SU-DHL-6 (cell line): ENCODE measurements at regions not wholly inside any gene's neighbourhood (a gene's known extent, or its start where the extent isn't known, plus 50 kb on each side); places are given as distances from the start of the nearest gene placed in this dataset.

ENCODE experiments used
- H2AFZ ChIP-seq: fragments of 200-600 bp; sonication (generic); 2 replicates; pipeline ENCODE4 v1.6.1; 2014; ENCODE audit warnings: low read depth, mild to moderate bottlenecking, moderate library complexity, mixed read lengths, antibody characterized with exemption, low read length; ENCODE audit not compliant: severe bottlenecking
- H3F3A ChIP-seq: fragments of 200-600 bp; shearing (Covaris generic); 2 replicates; pipeline ENCODE4 v1.6.0; 2016; ENCODE audit warnings: antibody characterized with exemption, mild to moderate bottlenecking; ENCODE audit not compliant: insufficient read depth
- H3K27ac ChIP-seq: fragments of 200-600 bp; sonication (generic); 2 replicates; pipeline ENCODE4 v1.5.1; 2016; ENCODE audit warnings: low read depth, mild to moderate bottlenecking, low read length, moderate library complexity, mixed read lengths
- H3K27me3 ChIP-seq: fragments of 200-600 bp; sonication (generic), shearing (Covaris generic); 2 replicates; pipeline ENCODE4 v1.6.0; 2014; ENCODE audit warnings: mild to moderate bottlenecking, low read length
- H3K36me3 ChIP-seq: fragments of 200-600 bp; sonication (generic); 2 replicates; pipeline ENCODE4 v1.6.1; 2014; ENCODE audit warnings: mild to moderate bottlenecking, low read length, mixed read lengths
- H3K4me2 ChIP-seq: fragments of 300-600, 200-600 bp; shearing (Covaris generic), sonication (generic); 2 replicates; pipeline ENCODE4 v1.6.0; 2014; ENCODE audit warnings: low read length, low read depth, mild to moderate bottlenecking; ENCODE audit not compliant: poor library complexity, severe bottlenecking
- H3K4me3 ChIP-seq: fragments of 200-600 bp; sonication (generic); 2 replicates; pipeline ENCODE4 v1.5.1; 2014; ENCODE audit warnings: antibody characterized with exemption, low read length, mild to moderate bottlenecking, mixed read lengths; ENCODE audit not compliant: insufficient read depth, poor library complexity, severe bottlenecking
- H3K79me2 ChIP-seq: fragments of 200-600 bp; sonication (generic); 2 replicates; pipeline ENCODE4 v1.6.1; 2014; ENCODE audit warnings: mild to moderate bottlenecking, low read length, moderate library complexity; ENCODE audit not compliant: insufficient read depth
- H3K9ac ChIP-seq: fragments of 200-600 bp; sonication (generic); 2 replicates; pipeline ENCODE4 v1.7.0; 2014; ENCODE audit warnings: mild to moderate bottlenecking, low read length
- H3K9me2 ChIP-seq: fragments of 200-600 bp; sonication (generic); replicated peaks from 2 replicates; pipeline ENCODE4 v1.6.1; 2014; ENCODE audit warnings: low read length; ENCODE audit not compliant: insufficient read depth
- H3K9me3 ChIP-seq: fragments of 200-600 bp; sonication (generic); 2 replicates; pipeline ENCODE4 v1.6.1; 2014; ENCODE audit warnings: low read length, mixed read lengths; ENCODE audit not compliant: insufficient read depth
- H4K20me1 ChIP-seq: fragments of 200-600 bp; sonication (generic); 2 replicates; pipeline ENCODE4 v1.6.1; 2014; ENCODE audit warnings: low read depth, mild to moderate bottlenecking, antibody characterized with exemption, low read length, moderate library complexity, mixed read lengths
- CTCF ChIP-seq: fragments of 200-600 bp; sonication (generic); IDR thresholded peaks from one replicate; pipeline ENCODE4 v1.5.1; 2017; ENCODE audit warnings: antibody characterized with exemption, mild to moderate bottlenecking, low read length, moderate library complexity; ENCODE audit not compliant: insufficient read depth, poor library complexity, severe bottlenecking
- EZH2phosphoT487 ChIP-seq: fragments of 200-600 bp; sonication (generic), shearing (Covaris generic); conservative IDR thresholded peaks from 2 replicates; pipeline ENCODE4 v1.6.1; 2018; ENCODE audit warnings: mild to moderate bottlenecking, antibody characterized with exemption, low read length, moderate library complexity, mixed read lengths

- Histone ChIP-seq H3F3A (no peaks in the 10 kb centered on the region), H3K36me3 (no peaks in the 10 kb centered on the region), H3K9me2 (no peaks in the 10 kb centered on the region), H3K27me3 (no peaks in the 10 kb centered on the region), H3K27ac (no peak overlapping the region), H2AFZ (no peak overlapping the region), H3K9ac (no peak overlapping the region), H3K9me3 (no peaks in the 10 kb centered on the region), H3K79me2 (no peaks in the 10 kb centered on the region), H3K4me2 (no peak overlapping the region), H4K20me1 (no peaks in the 10 kb centered on the region), H3K4me3 (no peak overlapping the region)
- TF ChIP-seq CTCF (no peak), EZH2phosphoT487 (no peak)
Measured at GRCh38 chr4:185997296-185997695, 71.7 kb upstream of the TLR3 start.

GRCh38 chr4:185998791-185999190, 70.2 kb upstream of the TLR3 start:
- H3K9ac ChIP-seq, result no peak overlapping the region
- no peak overlapping the region for H3K4me3 ChIP-seq
- no peaks in the 10 kb centered on the region for H3F3A ChIP-seq
- H3K27me3 ChIP-seq, result no peaks in the 10 kb centered on the region
- no peaks in the 10 kb centered on the region for H3K36me3 ChIP-seq
- H2AFZ ChIP-seq, result no peak overlapping the region
- no peaks in the 10 kb centered on the region for H4K20me1 ChIP-seq
- no peak overlapping the region for H3K27ac ChIP-seq
- no peaks in the 10 kb centered on the region for H3K79me2 ChIP-seq
- H3K4me2 ChIP-seq, result no peak overlapping the region
- TF ChIP-seq CTCF (no peak), EZH2phosphoT487 (no peak)
- H3K9me2 ChIP-seq, result no peaks in the 10 kb centered on the region
- H3K9me3 ChIP-seq, result no peaks in the 10 kb centered on the region

GRCh38 chr4:185999207-185999606, 69.7 kb upstream of the TLR3 start:
- H3K36me3 ChIP-seq, result no peaks in the 10 kb centered on the region
- no peak overlapping the region for H3K4me3 ChIP-seq
- no peaks in the 10 kb centered on the region for H3K9me2 ChIP-seq
- H3K27ac ChIP-seq, result no peak overlapping the region
- no peak overlapping the region for H3K4me2 ChIP-seq
- no peaks in the 10 kb centered on the region for H3K79me2 ChIP-seq
- no peak overlapping the region for H3K9ac ChIP-seq
- H4K20me1 ChIP-seq, result no peaks in the 10 kb centered on the region
- no peaks in the 10 kb centered on the region for H3F3A ChIP-seq
- no peaks in the 10 kb centered on the region for H3K9me3 ChIP-seq
- TF ChIP-seq CTCF (no peak), EZH2phosphoT487 (no peak)
- no peak overlapping the region for H2AFZ ChIP-seq
- H3K27me3 ChIP-seq, result no peaks in the 10 kb centered on the region

- Histone ChIP-seq H3K4me2 (no peak overlapping the region), H3K9ac (no peak overlapping the region), H3K79me2 (no peaks in the 10 kb centered on the region), H3F3A (no peaks in the 10 kb centered on the region), H4K20me1 (no peaks in the 10 kb centered on the region), H3K27me3 (no peaks in the 10 kb centered on the region), H2AFZ (no peak overlapping the region), H3K9me3 (no peaks in the 10 kb centered on the region), H3K9me2 (no peaks in the 10 kb centered on the region), H3K27ac (no peak overlapping the region), H3K36me3 (no peaks in the 10 kb centered on the region), H3K4me3 (no peak overlapping the region)
- TF ChIP-seq CTCF (no peak), EZH2phosphoT487 (no peak)
Measured at GRCh38 chr4:186002853-186003252, 66.1 kb upstream of the TLR3 start.
